ENCODE measurements at regions not wholly inside any gene's neighbourhood (a gene's known extent, or its start where the extent isn't known, plus 50 kb on each side); places are given as distances from the start of the nearest gene placed in this dataset.

DNA sequence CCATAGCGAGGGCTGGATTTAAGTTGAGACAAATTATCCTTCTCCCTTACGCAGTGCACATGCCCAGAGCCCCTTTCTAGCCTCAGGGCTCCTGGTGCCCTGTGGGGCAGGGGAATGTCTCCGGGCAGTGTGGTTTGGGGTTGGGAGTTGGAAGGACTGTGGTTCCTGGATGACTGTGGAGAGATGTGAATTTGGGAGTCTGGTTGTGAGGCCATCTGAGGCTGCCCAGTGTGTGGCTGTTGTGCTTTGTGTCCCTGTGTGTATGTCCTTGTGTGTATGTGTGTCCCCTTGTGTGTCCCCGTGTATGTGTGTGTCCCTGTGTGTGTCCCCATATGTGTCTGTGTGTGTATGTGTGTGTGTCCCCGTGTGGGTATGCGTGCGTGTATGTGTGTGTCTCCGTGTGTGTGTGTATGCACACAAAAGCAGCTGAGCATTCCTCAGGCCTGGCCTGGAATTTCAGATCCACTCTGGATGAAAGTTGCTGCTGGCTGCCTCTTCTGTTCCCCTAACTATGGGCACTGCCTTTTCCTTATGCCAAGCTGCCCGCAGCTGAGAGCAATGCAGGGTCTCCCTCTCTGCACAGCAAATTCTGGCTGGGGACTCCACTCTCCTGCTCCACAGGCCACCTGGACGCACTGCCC lies 65.4 kb downstream of the UBIAD1 start:
- no peak for DNase-seq (ENCODE audit: low read depth in 1 of 2, low spot score in 1 of 2)

DNA sequence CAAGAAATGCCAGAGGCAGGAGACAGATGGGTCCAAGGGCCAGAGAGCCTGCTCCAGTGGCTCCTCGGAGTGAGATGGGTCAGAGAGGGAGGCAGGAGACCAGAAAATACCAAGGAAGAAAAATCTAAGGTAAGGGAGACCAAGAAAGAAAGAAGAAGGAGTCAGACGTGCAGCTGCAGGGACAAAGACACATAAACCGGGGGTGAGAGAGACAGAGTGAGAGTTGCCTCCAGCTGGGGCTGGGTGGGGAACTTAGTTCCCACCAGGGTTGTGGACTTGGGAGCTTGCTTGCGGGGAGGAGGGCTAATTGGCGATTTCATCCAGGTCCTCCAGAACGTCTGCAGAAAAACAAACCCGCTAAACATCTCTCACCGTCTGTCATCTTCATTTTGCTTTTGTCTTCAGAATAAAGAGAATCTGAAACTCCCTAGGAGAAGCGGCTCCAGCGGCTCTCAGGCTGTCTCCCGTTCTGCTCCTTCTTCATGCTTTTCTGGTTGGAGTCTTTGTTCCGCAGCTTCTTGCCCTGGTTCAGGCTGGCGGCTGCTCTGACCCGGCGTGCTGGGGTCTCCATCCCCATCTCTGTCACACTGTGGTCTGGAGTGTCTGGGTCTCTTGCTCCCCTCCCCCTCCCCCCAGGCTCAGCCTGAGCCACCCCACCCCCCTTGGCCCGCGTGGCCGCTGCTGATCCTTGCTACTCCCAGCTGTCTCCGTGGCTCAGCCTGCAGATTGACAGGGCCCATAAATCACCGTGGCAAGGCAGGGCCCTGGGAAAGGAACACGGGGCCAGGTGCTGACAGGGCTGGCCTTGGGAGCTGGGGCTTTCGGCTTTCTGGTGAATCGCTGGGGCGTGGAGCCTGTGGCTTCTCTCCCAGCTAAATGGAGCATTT lies 66.6 kb downstream of the UBIAD1 start:
- no peak for DNase-seq (ENCODE audit: low read depth in 1 of 2, low spot score in 1 of 2)

DNA sequence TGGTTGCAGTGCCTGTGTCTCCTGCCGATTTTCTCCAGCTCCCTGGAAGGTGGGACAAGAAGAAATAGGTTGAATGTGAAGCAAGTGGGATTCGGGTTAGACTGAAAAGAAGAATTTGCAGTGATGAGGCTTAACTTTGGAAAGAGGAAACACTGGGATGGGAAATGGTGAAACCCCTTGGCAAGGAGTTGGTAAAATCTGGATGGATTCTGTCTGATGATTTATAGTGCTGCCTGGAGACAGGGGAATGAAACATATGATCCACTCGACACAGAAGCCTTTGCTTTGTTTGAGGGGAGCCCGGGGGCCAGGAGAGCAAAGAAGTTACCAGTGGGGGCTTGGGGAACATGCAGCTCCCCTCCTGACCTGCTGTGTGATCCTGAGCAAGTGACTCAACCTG lies 67.2 kb downstream of the UBIAD1 start:
- DNase-seq (ENCODE audit: low read depth in 1 of 2, low spot score in 1 of 2), result no peak

DNA sequence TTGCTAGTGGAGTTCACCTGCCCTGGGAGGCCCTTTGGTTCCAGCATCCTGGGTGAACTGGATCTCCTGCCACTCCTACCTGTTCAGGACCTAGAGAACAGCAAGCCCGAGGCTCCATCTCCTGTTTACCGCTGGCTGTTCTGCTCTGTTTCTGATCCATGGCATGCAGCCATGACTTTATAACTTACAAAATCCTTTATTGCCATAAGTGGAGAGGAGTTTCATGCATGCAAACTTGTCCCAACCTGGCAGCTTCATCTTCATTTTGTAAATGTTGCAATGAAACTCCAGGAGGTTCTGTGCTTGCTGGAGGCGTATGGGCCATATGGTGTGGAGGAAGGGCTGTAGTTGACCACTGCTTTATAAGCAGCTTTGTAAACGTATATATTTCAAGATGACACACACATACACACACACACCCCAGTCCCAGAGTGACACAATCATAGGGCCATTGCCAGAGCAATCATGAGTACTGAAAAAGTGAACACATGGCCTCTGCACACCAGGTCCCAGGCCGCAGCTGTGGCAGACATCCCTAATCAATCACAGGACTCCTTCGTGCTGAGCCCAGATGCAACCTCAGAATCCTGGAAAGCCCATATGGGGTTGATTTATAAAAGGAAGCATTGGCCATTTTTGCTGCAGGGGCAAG lies 69.0 kb downstream of the UBIAD1 start:
- no peak for DNase-seq (ENCODE audit: low read depth in 1 of 2, low spot score in 1 of 2)

DNA sequence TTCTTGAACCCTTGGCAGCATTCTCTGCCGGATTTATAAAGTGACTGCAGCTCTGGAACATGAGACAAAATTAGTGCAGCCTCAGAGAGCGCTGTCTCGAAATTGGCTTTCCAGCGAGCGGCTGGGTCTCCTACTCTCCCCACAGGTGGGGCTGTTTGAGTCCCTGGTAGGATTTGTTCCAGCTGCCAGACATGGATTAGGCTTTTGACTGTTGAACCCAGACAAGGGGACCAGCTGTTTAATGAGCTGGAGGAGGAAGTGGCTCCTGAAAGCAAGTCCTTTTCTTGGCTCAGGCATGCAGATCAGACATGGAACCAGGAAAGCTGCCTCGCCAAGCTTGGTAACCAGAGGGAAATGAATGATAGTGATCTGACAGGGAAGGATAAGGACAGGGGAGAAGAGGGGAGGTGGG lies 69.6 kb downstream of the UBIAD1 start:
- DNase-seq (ENCODE audit: low read depth in 1 of 2, low spot score in 1 of 2), result no peak

DNA sequence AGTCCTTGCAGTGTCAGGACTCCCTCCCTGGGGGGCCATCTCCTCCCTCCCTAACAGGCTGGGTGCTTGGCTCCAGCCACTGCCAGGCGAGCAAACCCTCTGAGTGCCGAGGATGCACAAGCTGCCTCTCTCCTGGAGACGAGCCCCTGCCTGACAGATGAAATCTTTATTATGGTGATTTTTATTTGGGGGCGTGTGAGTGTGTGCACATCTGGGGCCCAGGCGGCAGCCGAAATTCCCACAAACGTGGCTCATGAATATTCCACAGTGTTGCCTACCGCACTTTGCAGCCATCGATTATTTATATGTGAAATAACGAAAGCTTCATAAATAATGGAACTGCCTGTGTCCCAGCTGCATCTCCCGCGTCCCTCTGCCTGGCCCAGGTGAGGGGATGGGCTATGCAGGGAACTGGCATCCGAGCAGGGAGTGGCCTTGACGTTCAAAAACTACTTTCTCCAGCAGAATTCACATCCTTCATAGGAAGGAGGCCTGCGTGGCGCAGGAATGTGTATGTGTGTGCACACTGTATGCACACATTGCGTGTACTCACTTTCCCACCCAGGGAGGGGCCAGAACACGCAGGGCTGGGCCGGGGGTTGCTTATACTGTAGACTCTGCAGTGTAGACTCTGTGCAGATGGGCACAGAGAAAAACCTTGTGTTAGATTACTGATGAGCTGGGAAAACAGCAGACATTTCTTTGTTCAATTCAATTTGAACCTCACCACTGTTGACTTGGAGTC lies 73.1 kb downstream of the UBIAD1 start:
- DNase-seq (ENCODE audit: low read depth in 1 of 2, low spot score in 1 of 2), result no peak

DNA sequence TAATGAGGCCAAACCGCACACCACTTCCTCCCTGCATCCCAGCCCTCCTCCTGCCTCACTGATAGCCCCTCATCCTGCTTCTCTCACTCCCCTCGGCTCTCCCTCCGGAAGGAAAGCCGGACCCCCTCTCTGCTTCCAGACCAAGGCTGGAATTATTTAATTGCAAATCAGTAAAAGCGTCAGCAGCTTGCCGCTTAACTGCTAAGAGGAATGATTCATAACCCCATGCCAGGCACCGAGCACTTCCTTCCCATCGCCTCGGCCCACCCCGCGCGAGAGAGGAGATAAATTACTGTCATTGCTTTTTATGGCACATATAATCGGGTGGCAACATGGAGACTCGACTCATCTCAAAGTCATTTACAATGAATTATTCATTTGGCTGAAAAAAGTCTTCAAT lies 77.3 kb downstream of the UBIAD1 start:
- no peak for DNase-seq (ENCODE audit: low read depth in 1 of 2, low spot score in 1 of 2)

DNA sequence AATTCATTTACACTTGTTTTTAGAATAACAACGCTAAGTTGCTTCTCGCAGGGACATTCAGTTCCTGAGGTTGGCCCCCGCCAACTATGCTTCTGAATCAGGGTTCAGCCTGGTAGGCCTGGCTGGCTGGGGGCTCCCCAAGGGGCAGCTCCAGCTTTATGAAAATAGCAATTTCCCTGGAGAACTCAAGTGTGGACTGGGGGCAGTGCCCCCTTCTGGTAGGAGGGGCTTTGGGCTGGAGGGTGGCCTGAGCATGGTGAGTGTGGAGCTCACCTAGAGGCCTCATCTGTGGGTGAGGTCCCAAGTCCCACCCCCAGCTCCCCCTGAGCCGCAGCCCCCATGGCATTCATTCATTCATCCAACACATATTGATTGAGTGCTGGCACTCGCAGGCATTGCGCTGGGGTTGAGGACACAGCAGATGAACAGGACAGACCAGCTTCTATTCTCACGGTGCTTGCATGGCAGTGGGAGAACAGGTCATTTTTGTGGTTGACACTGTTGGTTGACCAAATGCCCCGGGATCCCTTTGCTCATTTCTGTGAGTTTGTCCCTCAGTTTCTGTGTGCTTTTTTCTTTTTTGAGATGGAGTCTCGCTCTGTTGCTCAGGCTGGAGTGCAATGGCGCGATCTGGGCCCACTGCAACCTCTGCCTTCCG lies 79.2 kb downstream of the UBIAD1 start:
- no peak for DNase-seq (ENCODE audit: low read depth in 1 of 2, low spot score in 1 of 2)

DNA sequence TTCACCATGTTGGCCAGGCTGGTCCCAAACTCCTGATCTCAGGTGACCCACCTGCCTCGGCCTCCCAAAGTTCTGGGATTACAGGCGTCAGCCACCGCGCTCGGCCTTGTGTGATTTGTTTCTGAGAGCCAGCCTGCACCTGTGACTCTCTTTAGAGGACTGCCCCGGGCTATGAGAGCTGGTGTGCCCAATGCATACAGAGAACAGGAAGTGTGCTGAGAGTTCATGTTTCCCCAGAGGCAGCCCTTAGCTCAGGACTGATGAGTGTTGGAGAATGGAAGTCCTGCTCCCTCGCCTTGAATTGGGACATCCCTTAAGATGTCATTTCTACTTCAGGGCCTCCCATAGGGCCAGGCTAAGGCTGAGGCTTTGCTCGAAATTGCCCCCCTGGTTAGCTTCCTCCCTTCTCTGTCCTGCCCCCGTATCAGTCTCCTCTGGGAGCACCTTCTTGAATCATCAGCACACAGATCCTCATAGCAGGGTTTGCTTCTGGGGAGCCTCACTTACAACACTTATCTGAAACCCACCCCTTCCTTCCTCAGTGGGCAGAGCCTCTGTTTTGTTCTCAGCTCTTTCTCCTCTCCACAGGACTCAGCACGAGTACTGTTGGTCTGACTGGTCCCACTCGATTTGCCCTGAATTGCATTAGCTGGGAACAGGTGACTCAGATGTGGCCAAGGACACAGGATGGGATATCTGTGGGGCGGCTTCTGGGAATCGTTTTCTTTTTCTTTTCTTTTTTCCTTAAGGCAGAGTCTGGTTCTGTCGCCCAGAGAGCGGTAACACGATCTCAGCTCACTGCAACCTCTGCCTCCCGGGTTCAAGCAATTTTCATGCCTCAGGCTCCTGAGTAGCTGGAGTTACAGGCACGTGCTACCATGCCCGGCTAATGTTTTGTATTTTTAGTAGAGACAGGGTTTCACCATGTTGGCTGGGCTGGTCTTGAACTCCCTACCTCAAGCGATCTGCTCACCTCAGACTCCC lies 80.1 kb downstream of the UBIAD1 start:
- no peak for DNase-seq (ENCODE audit: low read depth in 1 of 2, low spot score in 1 of 2)

DNA sequence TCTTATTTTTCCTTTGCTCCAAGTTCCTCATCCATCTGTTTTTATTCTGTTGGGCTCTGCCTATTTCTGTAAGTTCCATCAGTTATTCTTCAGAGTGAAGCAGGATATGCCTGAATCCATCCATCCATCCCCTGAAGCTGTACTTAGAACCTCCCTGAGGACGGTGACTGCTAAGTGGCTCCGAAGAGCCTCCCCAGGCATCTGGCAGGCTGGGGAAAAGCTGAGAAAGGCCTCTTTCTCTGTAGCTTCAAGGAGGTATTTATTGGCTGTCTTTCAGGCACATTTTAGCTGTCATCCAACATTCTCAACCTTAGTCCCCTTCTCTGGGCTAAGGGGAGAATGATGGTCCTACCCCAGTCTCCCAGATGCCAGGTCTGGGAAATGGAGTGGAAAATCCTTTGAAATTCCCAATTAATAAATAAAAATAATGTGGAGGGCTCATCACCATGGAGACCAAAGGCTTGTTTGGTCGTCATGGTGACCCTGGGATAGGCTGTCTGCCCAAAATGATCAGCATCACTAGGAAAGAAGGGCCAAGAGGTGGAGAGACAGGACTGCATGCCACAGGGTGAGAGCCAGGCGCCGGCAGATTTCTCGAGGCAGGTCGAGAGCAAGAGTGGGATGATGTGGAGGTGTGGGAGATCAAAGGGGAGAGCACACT lies 82.0 kb downstream of the UBIAD1 start:
- no peak for DNase-seq (ENCODE audit: low read depth in 1 of 2, low spot score in 1 of 2)

DNA sequence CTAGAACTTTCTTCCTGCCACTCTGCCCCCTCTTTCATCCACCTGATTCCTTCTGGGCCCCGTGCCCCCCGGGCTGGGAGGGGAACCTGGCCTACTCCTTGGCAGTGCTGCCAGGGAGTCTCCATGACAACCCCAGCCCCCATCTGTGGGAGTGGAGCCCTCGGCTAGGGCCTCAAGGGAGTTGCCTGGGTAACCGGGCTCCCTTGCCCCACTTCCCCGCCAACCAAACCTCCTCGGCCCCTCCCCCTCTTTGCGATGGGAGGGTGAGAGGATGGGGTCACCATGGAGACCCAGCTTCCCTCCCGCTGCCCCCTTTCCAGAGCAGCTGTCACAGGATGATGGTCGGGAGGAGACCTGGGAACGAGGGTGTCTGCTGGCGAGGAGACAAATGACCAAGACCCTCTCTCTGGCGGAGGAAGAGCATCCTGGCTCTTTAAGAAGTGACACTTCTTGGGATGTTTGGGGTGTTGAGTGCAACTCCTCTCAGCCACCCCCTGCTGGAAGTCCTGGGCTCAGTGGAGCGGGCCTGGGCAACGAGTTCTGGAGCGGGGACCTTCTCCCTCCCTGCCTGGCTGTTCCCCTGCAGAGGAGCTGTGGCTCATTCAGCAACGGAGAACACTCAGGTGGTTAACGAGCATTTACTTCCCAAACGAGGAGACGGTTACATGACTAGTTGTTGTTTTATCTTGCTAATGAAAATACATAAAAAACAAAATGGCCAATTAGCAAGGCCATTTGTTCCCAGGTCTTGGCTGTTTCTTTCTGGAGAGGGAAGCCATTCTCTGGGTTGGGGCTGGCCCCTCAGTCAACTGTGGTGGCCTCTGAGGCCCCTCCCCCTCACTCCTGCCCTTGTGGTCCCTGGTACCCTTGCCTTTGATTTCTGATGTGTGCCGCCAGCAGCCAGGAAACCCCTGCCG lies 82.8 kb downstream of the UBIAD1 start:
- DNase-seq (ENCODE audit: low read depth in 1 of 2, low spot score in 1 of 2), result no peak

DNA sequence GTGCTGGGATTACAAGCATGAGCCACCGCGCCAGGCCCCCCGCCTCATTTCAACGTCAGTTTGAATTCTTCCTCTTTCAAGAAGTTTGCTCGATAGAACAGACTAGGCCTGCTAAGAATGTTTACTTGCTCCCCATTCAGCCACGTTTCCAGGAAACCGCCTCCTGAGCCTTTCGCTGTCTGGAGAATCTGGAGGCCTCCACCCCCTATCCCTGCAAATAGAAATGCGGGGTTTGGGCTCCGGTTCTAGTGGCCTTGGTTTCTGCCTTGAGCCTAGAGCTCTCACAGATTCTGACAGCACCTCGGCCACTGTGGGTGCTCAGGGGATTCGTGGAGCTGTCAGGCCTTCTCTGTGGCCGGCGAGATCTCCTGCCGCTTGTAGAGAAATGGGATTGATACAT lies 84.3 kb downstream of the UBIAD1 start:
- no peak for DNase-seq (ENCODE audit: low read depth in 1 of 2, low spot score in 1 of 2)

DNA sequence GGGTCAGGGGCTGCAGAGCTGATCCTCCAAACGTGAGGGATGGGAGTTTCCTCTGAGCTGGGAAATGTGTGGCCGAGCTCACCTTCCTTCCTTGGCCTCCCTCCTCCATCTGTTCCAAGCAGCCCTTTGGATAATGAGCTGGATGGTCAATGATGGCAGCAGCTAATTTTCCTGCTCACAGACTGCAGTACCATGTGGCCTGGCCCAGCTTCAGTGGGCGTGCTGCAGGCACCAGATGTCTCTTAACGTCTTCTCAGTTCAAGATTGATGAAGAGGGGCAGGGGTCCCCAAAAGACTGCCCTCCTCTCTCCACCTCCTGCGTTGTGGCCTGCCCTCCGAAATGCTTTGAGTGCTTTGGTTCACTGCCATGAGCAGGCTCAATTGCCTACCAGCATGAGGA lies 86.0 kb downstream of the UBIAD1 start:
- DNase-seq (ENCODE audit: low read depth in 1 of 2, low spot score in 1 of 2), result no peak

DNA sequence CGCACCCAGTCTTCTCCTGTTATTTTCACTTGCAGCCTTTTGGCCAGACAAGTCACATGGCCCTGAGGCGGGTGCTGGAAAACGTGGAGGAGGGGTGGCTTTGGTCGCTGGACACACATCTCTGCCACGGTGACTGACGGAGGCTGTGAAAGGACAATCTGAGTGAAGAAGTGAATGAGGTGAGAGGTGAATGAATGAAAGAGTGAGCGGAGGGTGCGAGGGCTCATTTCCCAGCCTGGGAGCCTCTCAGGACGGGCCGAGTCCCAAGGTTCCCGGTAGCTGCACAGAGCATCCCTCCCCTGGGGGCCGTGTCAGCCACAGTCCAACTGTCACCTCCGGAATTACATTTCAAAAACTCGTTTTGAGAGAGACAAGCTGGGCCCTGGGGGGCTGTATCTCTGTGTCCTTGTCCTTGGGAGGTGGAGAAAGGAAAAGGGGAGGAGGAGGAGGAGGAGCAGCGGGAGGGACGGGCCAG lies 89.6 kb downstream of the UBIAD1 start:
- DNase-seq (ENCODE audit: low read depth in 1 of 2, low spot score in 1 of 2), result no peak

DNA sequence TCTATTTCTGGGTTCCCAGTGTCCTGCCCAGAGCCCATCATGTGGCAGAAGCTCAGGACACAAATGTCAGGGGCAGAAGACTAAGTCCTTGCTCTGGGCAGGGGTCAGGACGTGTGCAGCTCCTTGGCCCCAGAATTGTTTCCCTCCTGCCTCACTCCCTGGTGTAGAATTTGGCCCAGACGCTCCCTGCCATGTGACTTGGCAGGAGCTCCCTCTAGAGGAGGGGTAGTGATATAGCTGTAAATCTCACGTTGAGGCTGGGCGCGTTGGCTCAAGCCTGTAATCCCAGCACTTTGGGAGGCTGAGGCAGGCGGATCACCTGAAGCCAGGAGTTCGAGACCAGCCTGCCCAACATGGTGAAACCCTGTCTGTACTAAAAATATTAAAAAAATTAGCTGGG lies 91.2 kb downstream of the UBIAD1 start:
- no peak for DNase-seq (ENCODE audit: low read depth in 1 of 2, low spot score in 1 of 2)

DNA sequence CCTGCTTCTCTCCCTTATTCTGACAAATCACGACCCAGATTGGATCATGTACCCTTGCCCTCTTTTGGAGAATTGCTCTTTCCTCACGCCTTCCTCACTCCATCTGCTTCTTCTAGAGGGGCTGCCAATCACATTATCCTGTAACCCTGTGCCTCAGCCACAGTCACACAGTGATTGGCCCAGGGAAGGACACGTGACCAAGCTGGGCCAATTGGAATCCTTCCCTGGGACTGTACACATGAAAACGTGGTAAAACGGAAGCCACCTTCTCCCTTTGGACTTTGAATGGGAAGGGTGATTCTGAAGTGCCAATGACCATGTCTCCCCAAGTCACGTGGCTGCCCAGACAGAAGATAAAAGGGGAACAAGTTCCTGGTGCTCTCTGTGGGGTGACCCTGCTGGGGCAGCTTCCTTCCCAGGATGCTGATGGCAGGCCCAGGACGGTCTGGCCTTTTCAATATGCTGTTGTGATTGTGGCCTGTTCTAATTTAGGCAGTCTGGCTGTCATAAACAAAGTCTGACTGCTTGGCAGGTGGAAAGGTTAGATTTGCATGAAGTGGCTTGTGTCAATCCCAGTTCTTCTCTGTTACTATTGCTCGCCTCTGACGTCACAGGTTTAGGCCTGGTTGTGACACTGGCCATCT lies 92.9 kb downstream of the UBIAD1 start:
- no peak for DNase-seq (ENCODE audit: low read depth in 1 of 2, low spot score in 1 of 2)

DNA sequence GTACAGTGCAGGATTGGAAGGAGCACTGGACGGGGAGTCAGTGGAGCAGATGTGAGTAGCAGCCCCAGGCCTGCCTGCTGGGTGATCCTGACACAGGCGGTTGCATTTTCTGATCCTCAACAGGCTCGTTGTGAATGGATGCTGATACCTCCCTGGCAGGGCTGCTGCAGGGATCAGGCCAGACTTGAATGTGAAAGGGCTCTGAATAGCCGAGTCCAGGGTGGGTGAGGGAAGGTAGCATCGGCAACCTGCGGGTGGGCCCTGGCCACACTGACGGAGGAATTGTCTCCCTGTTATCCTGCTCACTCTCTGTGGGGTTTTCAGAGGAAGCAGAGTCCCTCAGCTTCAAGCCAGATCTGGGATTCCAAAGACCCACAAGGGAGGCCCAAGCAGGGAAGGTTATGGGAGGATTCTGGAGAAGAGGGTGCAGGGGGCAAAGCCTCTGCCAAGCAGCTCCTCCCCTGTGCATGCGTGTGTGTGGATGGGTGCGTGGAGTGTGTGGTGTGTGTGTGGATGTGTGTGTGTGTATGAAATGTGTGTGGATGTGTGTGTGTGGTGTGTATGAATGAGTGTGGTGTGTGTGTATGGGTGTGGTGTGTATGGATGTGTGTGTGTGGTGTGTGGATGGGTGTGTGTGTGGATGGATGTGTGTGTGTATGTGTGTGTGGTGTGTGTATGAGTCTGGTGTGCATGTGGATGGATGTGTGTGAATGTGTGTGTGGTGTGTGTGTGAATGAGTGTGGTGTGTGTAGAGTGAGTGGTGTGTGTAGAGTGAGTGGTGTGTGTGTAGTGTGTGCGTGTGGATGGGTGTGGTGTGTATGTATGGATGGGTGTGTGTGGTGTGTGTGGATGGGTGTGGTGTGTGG lies 100.3 kb downstream of the UBIAD1 start:
- DNase-seq (ENCODE audit: low read depth in 1 of 2, low spot score in 1 of 2), result no peak

Data from stimulated activated CD4-positive, alpha-beta T cell treated with anti-CD3 and anti-CD28 coated beads, Interleukin-15, amount 100 ng/mL, for 1 hour (primary cell).